Osteoblast (primary cell): ENCODE measurements at regions not wholly inside any gene's neighbourhood (a gene's known extent, or its start where the extent isn't known, plus 50 kb on each side); places are given as distances from the start of the nearest gene placed in this dataset.
"Not testable (repeated sequence)": the region's sequence is repeated elsewhere in the genome, so short reads cannot be mapped to it uniquely, and the experiment has no call there.

Experiments used
- DNase-seq: peaks from one replicate; pipeline ENCODE4 v3.0.0; 2011; ENCODE audit warnings: low spot score, mixed read lengths; ENCODE audit not compliant: insufficient read length; ENCODE audit errors: missing footprints
- H2AFZ ChIP-seq: 2 replicates; pipeline ENCODE4 v1.6.0; 2011; ENCODE audit warnings: mild to moderate bottlenecking, low read length
- H3K27ac ChIP-seq: 2 replicates; pipeline ENCODE4 v1.5.1; 2011; ENCODE audit warnings: mild to moderate bottlenecking, low read depth, low read length, moderate library complexity
- H3K27me3 ChIP-seq: 2 replicates; pipeline ENCODE4 v1.6.0; 2012; ENCODE audit warnings: mild to moderate bottlenecking, control low read depth, inconsistent platforms, low read length, moderate library complexity; ENCODE audit not compliant: insufficient read depth
- H3K36me3 ChIP-seq: 2 replicates; pipeline ENCODE4 v1.5.1; 2011; ENCODE audit warnings: mild to moderate bottlenecking, low read length, control low read depth, moderate library complexity; ENCODE audit not compliant: insufficient read depth
- H3K4me1 ChIP-seq: 2 replicates; pipeline ENCODE4 v1.5.1; 2011; ENCODE audit warnings: mild to moderate bottlenecking, low read length, control low read depth, moderate library complexity; ENCODE audit not compliant: insufficient read depth
- H3K4me2 ChIP-seq: 2 replicates; pipeline ENCODE4 v1.6.0; 2011; ENCODE audit warnings: mild to moderate bottlenecking, low read length; ENCODE audit not compliant: insufficient read depth
- H3K4me3 ChIP-seq: fragments of 200-600 bp; sonication (generic); 3 replicates; pipeline ENCODE4 v1.5.1; 2012; ENCODE audit warnings: mild to moderate bottlenecking, low read length, inconsistent platforms; ENCODE audit not compliant: insufficient read depth
- H3K79me2 ChIP-seq: 2 replicates; pipeline ENCODE4 v1.6.0; 2012; ENCODE audit warnings: mild to moderate bottlenecking, low read length, control low read depth, inconsistent platforms; ENCODE audit not compliant: insufficient read depth
- H3K9me3 ChIP-seq: 2 replicates; pipeline ENCODE4 v1.5.1; 2011; ENCODE audit warnings: low read depth, low read length, control low read depth
- H4K20me1 ChIP-seq: 2 replicates; pipeline ENCODE4 v1.6.0; 2012; ENCODE audit warnings: mild to moderate bottlenecking, low read length, control low read depth; ENCODE audit not compliant: insufficient read depth
- CTCF ChIP-seq: IDR thresholded peaks from 2 replicates; pipeline ENCODE4 v1.5.1; 2011; ENCODE audit warnings: mild to moderate bottlenecking, low read depth, low read length, moderate library complexity; ENCODE audit errors: extremely low read depth

- no peaks in the 10 kb centered on the region for H3K9me3 ChIP-seq
- H2AFZ ChIP-seq: no peak overlapping the region
Measured at GRCh38 chr9:22175972-22176545, 167.0 kb upstream of the CDKN2B start.

GRCh38 chr9:22181021-22181420 lies 171.9 kb upstream of the CDKN2B start:
- not testable (repeated sequence) for H4K20me1 ChIP-seq, H3K79me2 ChIP-seq, DNase-seq, H3K36me3 ChIP-seq, H3K4me1 ChIP-seq, H3K4me2 ChIP-seq, H3K9me3 ChIP-seq, H3K27me3 ChIP-seq, H3K27ac ChIP-seq, H3K4me3 ChIP-seq, H2AFZ ChIP-seq

More at GRCh38 chr9:22175972-22176545, 167.0 kb upstream of the CDKN2B start:
- Histone ChIP-seq H3K27ac (no peak overlapping the region), H4K20me1 (no peaks in the 10 kb centered on the region), H3K36me3 (no peaks in the 10 kb centered on the region), H3K79me2 (no peaks in the 10 kb centered on the region), H3K4me2 (no peak overlapping the region), H3K4me1 (peaks cover 2% of the 10 kb centered on the region), H3K27me3 (no peaks in the 10 kb centered on the region), H3K4me3 (no peak overlapping the region)
- no peak for TF ChIP-seq CTCF
- no peak for DNase-seq

- Histone ChIP-seq H3K4me3 (no peak overlapping the region), H3K27ac (no peak overlapping the region), H3K27me3 (no peaks in the 10 kb centered on the region), H3K4me2 (no peak overlapping the region), H3K36me3 (no peaks in the 10 kb centered on the region), H2AFZ (no peak overlapping the region), H3K4me1 (no peaks in the 10 kb centered on the region), H3K9me3 (no peaks in the 10 kb centered on the region), H4K20me1 (no peaks in the 10 kb centered on the region), H3K79me2 (no peaks in the 10 kb centered on the region)
- no peak for TF ChIP-seq CTCF
- DNase-seq: no peak
Measured at GRCh38 chr9:22189471-22189870, 180.4 kb upstream of the CDKN2B start.

- not testable (repeated sequence) for H3K27me3 ChIP-seq, H3K4me2 ChIP-seq, H3K36me3 ChIP-seq, H4K20me1 ChIP-seq, H3K9me3 ChIP-seq, H3K79me2 ChIP-seq, DNase-seq, H3K4me1 ChIP-seq, H3K4me3 ChIP-seq, H3K27ac ChIP-seq, H2AFZ ChIP-seq
Measured at GRCh38 chr9:22197000-22197399, 187.9 kb upstream of the CDKN2B start.

GRCh38 chr9:22198681-22199080 lies 189.6 kb upstream of the CDKN2B start:
- Histone ChIP-seq H3K36me3 (no peaks in the 10 kb centered on the region), H4K20me1 (no peaks in the 10 kb centered on the region), H3K4me1 (peaks cover 4% of the 10 kb centered on the region), H3K79me2 (no peaks in the 10 kb centered on the region), H3K27me3 (no peaks in the 10 kb centered on the region), H2AFZ (no peak overlapping the region), H3K27ac (no peak overlapping the region), H3K4me3 (no peak overlapping the region), H3K4me2 (no peak overlapping the region), H3K9me3 (no peaks in the 10 kb centered on the region)
- DNase-seq: no peak
- no peak for TF ChIP-seq CTCF
